NOMO-1 (cell line): ENCODE measurements at regions not wholly inside any gene's neighbourhood (a gene's known extent, or its start where the extent isn't known, plus 50 kb on each side); places are given as distances from the start of the nearest gene placed in this dataset.

Source experiments
- DNase-seq, 2 experiments: peaks; one replicate each; lab custom pipeline; 2025; ENCODE audit not compliant: unreplicated experiment in 2 of 2; lab: John Stamatoyannopoulos, UW

DNA sequence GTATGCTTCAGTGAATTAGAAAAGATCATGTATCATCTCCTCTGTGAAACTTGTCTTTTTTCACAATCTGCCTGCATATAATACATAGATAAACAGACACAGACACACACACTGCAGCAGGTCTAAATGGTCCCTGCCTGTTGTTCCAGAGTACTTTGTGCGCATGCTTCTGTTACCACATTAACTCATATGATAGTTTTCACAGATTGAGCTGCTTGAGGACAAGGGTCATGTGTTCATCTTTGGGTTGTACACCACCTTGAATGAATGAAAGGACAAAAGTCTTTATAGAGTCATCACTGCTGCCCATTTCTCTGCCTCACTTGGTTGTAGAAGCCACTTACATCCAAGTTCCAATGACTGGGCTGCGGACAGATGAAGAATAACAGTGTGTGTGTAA, 72.7 kb upstream of the GLS start:
- DNase-seq: peak in 1 of 2 experiments; percentile 24

DNA sequence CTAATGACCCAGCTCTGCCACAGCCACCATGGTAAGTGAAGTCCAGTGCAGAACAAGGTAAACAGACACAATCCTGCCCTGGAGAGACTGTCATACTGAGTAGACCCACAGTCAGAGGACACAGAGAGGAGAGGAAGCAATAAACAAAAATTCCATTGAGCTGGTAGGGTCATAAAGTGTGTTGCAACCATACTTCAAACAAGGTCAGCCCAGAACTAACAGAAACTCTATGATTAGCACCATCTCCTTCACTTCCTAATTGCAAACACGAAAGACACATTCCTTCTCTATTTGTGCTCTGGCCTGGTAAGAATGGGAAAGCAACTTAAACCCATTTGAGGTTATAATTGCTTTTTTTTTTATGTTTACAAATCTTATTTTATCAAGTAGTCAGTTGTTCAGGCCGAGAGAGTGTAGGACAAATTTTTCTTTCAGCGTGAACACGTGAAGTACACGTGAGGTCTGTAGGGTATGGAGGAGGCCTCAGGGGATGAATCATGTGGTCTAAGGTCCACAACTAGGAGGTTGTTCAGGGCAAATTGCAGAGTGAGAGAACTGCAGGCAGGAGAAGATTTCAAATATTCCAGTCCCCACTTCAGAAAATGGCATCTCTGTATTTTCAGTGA, 71.4 kb upstream of the GLS start:
- DNase-seq: peak; percentile 63 to 79

DNA sequence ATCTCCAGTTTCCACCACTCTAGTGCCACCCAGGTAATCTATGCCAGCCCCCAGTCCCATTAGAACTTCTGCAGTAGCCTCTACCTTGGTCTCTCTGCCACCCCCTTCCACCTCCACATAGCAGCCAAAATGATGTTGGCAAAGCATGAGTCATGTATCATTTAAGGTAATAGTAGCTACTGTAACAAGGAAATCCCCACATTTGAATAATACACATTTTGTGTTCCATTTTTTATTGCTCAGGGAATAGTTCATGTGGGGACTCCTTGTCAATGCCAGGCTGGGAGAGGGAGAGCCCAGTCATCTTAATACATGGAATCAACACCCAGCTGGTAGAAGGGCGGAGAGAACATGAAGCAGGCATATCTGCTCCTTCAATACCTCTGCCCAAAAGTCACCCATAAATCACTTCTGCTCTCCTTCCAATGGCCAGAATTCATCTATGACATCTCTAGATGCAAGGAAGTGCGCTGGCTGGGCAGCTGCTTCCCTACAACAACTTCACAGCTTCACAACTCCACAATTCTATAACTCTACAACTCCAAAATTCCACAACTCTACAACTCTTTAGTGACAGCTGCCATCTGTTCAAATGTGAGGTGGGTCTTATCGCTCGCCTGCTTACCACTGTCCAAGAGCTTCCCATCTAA, 70.6 kb upstream of the GLS start:
- no peak for DNase-seq

DNA sequence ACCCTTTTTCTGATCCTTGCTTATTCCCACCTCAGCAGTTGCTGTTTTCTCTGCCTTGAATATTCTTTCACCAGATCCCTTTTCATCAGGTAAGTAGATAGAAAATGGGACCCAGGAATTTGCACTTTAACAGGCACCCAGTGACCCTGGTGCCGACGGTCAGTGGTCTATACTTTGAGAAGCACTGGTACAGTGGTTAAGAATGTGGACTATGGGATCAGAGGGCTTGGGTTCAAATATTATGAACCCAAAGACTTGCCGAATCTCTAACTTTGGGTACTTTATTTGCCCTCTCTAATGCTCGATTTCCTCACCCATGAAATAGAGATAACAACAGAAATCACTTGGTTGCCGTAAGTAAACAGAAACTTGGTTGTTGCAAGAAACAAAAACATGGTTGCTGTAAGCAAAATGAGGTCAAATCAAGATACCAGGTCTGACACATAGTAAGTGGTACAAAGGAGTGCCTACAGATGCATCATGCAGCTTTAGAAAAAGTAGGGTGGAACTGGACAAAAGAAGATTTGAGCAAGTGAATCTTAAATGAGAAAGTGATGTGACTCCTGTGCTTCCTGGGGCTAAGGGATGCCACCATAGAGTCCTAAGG, 69.5 kb upstream of the GLS start:
- DNase-seq: no peak

DNA sequence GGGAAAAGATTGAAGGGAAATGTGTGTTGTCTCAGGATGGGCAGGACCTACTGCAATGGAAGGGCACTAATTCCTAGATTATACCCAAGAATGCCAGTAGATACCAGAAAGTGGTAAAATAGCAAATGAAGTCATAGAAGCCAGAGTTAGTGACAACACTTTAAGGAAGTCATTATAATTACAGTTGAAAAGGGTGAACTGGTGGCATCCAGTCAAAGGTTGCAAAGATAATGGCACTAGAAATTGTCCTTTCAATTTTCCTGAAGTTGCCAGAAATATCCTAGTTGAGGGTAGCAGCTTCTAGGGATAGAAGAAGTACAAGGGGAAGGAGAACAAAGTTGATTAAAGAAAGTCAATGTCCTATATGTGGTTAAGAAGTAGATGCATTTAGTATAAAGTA, 68.8 kb upstream of the GLS start:
- peak in 1 of 2 experiments; percentile 56 for DNase-seq

DNA sequence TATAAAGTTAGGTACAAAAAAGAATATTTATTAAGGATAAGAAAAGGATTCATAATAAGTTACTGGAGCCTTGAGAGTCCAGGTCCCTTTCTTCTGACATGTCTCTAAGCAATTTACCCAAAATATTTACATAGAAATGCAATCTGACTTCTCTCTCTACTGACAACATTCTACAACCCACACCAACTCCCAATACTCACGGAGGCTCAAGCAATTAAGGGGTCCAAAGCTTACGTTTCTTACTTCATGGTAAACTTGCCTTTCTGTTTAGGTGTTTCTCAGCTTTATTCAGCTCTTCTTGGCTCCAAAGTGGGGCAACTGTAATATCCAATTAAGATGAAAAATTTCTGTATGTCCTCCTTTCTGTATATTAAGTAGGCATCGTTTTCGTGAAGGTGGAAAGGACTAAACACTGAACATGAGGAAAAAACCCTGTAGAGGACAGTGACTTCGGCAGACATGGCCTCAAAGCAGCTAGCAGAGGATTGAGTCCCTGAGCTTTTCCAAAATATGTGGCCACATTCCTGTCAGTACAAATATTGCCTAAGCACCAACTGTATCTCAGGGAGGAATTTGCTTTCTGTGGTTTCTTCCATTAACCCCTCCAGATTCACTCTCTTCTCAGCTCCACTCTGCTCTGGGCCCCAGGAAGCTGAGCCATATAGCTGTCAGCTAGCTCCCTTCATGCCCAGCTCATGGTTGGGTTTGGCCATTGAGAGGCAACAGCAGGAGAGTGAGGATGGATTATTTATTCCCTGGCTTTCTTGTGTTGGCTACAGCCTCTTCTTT, 67.9 kb upstream of the GLS start:
- no peak for DNase-seq

DNA sequence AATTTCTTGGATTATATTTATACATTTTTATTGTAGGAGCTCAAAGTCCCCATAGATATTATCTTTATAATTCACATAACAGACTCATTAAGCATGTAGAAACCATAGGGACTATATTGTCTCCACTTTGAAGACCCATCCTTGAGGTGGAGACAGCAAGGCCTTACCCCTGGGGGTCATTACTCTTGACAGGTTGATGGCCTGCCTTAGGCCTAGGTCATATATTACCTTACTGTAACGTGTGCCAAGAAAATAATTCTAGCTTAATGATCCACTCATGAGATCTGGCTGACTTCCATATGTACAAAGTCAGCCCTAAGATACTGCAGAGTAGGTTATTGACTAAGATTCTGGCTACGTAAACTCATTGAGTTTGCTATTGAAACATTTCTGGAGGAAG, 65.4 kb upstream of the GLS start:
- DNase-seq: no peak

DNA sequence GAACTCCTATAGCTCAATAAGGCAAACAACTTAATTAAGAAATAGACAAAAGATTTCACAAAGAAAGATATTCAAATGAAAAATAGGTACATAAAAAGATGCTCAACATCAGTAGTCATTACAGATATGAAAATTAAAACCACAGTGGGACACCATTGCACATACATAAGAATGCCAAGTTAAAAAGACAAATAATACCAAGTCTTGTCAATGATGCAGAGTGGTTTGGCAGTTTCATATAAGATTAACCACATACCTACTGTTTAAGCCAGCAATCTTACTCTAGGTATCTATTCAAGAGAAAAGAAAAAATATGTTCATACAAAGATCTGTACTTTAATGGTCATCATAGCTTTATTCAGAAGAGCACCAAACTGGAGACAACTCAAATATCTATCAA, 63.5 kb upstream of the GLS start:
- no peak for DNase-seq

DNA sequence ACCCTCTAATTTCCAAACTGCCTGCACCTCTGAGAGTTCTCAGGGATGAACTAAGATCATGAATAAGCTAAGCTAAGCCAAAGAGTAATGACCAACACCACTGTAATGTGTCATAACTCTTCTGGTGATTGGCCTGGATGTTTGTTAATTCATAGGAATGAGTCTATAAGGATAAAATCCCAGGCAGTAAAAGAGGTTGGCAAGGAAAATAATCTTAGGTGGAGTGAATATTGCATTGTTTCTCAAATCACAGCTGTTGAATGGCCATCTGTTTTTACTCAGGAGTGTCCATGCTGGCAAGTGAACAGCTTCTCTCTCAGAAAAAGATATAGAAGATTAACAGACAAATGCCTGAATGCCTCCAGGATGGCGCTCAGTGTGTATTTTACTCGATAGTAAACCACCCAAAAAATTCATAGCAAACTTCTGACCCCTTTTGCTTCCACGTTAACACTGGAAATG, 60.8 kb upstream of the GLS start:
- DNase-seq: no peak

DNA sequence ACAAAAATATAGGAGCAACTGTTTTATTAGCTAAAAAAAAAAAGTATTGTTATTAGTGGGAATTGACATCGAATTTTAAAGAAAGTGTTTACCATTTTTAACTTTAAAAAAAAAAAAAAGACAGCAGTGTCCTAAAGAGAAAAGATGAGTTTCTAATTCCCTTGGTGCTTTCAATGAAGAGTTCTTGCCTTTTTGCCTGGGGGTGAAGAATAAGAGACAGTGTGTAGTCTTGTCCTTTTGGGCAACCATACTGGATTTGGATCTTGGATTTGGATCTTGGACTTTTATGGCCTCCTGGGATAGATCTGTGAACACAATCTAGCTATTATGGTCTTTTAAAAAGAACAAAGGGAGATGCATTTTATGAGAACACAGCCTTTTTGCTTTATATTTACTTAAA, 60.2 kb upstream of the GLS start:
- DNase-seq: no peak

DNA sequence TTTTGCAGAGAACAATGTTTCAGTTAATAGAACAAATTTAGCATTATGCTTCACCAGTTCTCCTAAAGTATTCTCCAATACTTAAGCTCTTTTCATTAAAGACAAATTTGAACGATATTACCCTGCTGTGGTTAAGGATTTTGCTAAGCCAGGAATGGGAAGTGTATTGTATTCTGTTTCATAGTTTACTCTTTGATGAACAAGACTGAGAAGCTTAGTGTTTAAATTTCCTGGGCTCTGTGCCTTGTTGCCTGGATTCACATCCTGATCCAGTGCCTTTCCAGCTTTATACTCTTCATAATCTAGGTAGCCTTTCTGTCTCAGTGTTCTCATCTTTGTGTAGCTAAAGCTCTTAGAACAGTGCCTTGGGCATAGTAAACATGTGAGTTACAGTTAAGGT, 58.6 kb upstream of the GLS start:
- DNase-seq: no peak

DNA sequence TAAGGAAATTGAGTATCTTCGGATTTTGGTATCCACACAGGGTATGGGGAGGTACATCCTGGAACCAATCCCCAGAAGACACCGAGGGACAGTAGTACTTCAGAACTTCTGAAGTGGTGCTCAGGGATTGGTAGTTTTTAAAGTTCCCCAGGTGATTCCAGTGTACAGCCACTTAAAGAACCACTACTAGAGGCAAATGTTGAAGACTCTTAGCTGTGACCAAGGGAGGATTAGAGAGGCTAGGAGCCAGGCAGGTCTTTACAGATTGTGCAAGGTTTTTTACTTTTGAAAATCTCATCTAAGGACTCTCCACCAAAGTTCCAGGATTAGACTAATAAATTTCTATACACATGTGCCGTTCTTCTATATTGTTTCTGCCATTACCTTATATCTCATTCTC, 52.9 kb upstream of the GLS start:
- DNase-seq: no peak

DNA sequence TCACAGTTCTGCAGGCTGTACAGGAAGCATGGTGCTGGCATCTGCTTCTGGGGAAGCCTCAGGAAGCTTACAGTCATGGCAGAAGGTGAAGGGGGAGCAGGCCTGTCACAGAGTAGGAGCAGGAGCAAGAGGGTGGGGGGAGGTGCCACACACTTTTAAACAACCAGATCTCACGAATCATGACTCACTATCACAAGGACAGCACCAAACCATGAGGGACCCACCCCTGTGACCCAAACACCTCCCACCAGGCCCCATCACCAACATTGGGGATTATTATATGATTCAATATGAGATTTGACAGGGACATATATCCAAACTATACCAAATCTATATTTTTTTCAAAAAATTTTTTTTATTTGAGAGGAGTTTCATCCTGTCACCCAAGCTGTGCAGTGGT, 51.0 kb upstream of the GLS start:
- no peak for DNase-seq
